Keratinocyte (primary cell): ENCODE measurements at regions not wholly inside any gene's neighbourhood (a gene's known extent, or its start where the extent isn't known, plus 50 kb on each side); places are given as distances from the start of the nearest gene placed in this dataset.

Experiments
- DNase-seq: peaks from one replicate; pipeline ENCODE4 v3.0.0-alpha.2; 2011; ENCODE audit warnings: low read depth, missing footprints, low spot score
- FAIRE-seq: peaks from 2 replicates; lab custom pipeline; 2011; peaks lifted over from hg19 to GRCh38; lab: Jason Lieb, UNC
- H2AFZ ChIP-seq: 2 replicates; pipeline ENCODE4 v1.6.0; 2012; ENCODE audit warnings: low read length, control low read depth, inconsistent platforms; ENCODE audit not compliant: control insufficient read depth
- H3K27ac ChIP-seq: 2 replicates; pipeline ENCODE4 v1.5.1; 2011; ENCODE audit warnings: low read length; ENCODE audit not compliant: control insufficient read depth, insufficient read depth
- H3K27me3 ChIP-seq: 3 replicates; pipeline ENCODE4 v1.6.0; 2011; ENCODE audit warnings: low read length; ENCODE audit not compliant: control insufficient read depth, insufficient read depth; ENCODE audit errors: extremely low read depth
- H3K36me3 ChIP-seq, 2 experiments: 2 replicates in 1 of 2; 3 replicates in 1 of 2; pipeline ENCODE4 v1.5.1; 2011; ENCODE audit warnings: low read length in 2 of 2, mild to moderate bottlenecking in 1 of 2; ENCODE audit not compliant: control insufficient read depth in 2 of 2, insufficient read depth in 2 of 2; ENCODE audit errors: extremely low read depth in 1 of 2
- H3K4me1 ChIP-seq: 3 replicates; pipeline ENCODE4 v1.5.1; 2011; ENCODE audit warnings: low read length; ENCODE audit not compliant: control insufficient read depth, insufficient read depth; ENCODE audit errors: extremely low read depth
- H3K4me2 ChIP-seq: 3 replicates; pipeline ENCODE4 v1.6.0; 2011; ENCODE audit warnings: low read depth, low read length; ENCODE audit not compliant: control insufficient read depth, insufficient read depth; ENCODE audit errors: extremely low read depth
- H3K4me3 ChIP-seq, 3 experiments: fragments of 200-600 bp in 1 of 3; sonication (generic) in 1 of 3; 2 replicates in 2 of 3; 3 replicates in 1 of 3; pipeline ENCODE4 v1.5.1; 2011 to 2016; ENCODE audit warnings: low read length in 3 of 3, mild to moderate bottlenecking in 3 of 3, control low read depth in 2 of 3, inconsistent platforms in 1 of 3, low read depth in 1 of 3, mixed read lengths in 1 of 3, mixed run types in 1 of 3, moderate library complexity in 1 of 3; ENCODE audit not compliant: control insufficient read depth in 2 of 3, insufficient read depth in 2 of 3; ENCODE audit errors: extremely low read depth in 1 of 3
- H3K79me2 ChIP-seq: 2 replicates; pipeline ENCODE4 v1.6.0; 2012; ENCODE audit warnings: low read length; ENCODE audit not compliant: control insufficient read depth, insufficient read depth
- H3K9ac ChIP-seq: 3 replicates; pipeline ENCODE4 v1.6.0; 2011; ENCODE audit warnings: low read length; ENCODE audit not compliant: control insufficient read depth, insufficient read depth; ENCODE audit errors: extremely low read depth
- H3K9me1 ChIP-seq: 3 replicates; pipeline ENCODE4 v1.6.0; 2011; ENCODE audit warnings: low read length; ENCODE audit not compliant: control insufficient read depth, insufficient read depth; ENCODE audit errors: extremely low read depth
- H3K9me3 ChIP-seq: 2 replicates; pipeline ENCODE4 v1.5.1; 2012; ENCODE audit warnings: low read depth, low read length; ENCODE audit not compliant: control insufficient read depth
- H4K20me1 ChIP-seq: 3 replicates; pipeline ENCODE4 v1.6.0; 2011; ENCODE audit warnings: low read length; ENCODE audit not compliant: control insufficient read depth, insufficient read depth; ENCODE audit errors: extremely low read depth
- EZH2 ChIP-seq: IDR thresholded peaks from one replicate; pipeline ENCODE4 v1.6.1; 2012; ENCODE audit warnings: inconsistent platforms, mild to moderate bottlenecking, low read length, moderate library complexity
- dilution Hi-C: fragments of 300-500 bp; cut with MboI; formaldehyde crosslinking; loops from one replicate; pipeline ENCODE4 v1.7.0; 2020; ENCODE audit warnings: low sequenced_read_pairs; ENCODE audit not compliant: extremely low pct_ligation_motif_present
- TF ChIP-seq, protein P1 (sequence below), 3 experiments: IDR thresholded peaks in 1 of 3; conservative IDR thresholded peaks in 1 of 3; optimal IDR thresholded peaks in 1 of 3; 2 replicates in 2 of 3; 3 replicates in 1 of 3; pipeline versions ENCODE3 to v1.5.1; 2011; ENCODE audit warnings: low read length in 3 of 3, mild to moderate bottlenecking in 3 of 3, moderate library complexity in 2 of 3, control low read depth in 1 of 3, inconsistent platforms in 1 of 3; ENCODE audit not compliant: insufficient read depth in 2 of 3; ENCODE audit errors: extremely low read depth in 1 of 3

DNA sequence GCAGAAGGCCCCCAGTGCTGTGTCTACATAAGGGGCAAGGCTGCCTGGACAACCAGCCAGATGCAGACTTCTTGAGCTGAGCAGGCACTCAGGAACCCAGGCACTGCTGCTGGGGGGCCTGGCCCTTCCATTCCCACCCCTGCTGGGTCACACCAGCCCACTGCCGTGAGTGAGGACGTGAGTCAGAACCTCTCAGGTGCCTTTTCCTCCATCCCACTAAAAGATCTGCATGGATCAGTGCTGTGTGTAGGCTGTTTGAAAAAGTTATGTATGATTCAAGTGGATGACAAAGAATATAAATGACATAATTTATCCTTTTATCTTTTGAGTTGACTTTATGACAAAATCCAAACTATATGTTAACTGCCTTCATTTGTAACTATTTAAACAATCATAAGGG, 499.3 kb downstream of the INHBA start:
- no peak overlapping the region for H2AFZ ChIP-seq
- no peaks in the 10 kb centered on the region for H3K36me3 ChIP-seq
- peaks cover 3% of the 10 kb centered on the region for H3K4me1 ChIP-seq
- DNase-seq (no peak), FAIRE-seq (no peak)
- H3K9ac ChIP-seq, result no peak overlapping the region
- H3K4me3 ChIP-seq, result no peak overlapping the region
- dilution Hi-C loops, result no loop called here
- no peaks in the 10 kb centered on the region for H3K9me1 ChIP-seq
- no peaks in the 10 kb centered on the region for H3K27me3 ChIP-seq
- H3K27ac ChIP-seq, result no peak overlapping the region
- no peaks in the 10 kb centered on the region for H4K20me1 ChIP-seq
- H3K4me2 ChIP-seq, result no peak overlapping the region
- H3K79me2 ChIP-seq, result no peaks in the 10 kb centered on the region
- TF ChIP-seq, protein P1, sequence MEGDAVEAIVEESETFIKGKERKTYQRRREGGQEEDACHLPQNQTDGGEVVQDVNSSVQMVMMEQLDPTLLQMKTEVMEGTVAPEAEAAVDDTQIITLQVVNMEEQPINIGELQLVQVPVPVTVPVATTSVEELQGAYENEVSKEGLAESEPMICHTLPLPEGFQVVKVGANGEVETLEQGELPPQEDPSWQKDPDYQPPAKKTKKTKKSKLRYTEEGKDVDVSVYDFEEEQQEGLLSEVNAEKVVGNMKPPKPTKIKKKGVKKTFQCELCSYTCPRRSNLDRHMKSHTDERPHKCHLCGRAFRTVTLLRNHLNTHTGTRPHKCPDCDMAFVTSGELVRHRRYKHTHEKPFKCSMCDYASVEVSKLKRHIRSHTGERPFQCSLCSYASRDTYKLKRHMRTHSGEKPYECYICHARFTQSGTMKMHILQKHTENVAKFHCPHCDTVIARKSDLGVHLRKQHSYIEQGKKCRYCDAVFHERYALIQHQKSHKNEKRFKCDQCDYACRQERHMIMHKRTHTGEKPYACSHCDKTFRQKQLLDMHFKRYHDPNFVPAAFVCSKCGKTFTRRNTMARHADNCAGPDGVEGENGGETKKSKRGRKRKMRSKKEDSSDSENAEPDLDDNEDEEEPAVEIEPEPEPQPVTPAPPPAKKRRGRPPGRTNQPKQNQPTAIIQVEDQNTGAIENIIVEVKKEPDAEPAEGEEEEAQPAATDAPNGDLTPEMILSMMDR (optimal IDR thresholded peaks at IDR 0.05 in 1 of 3, IDR thresholded peaks at IDR 0.05 in 1 of 3, conservative IDR thresholded peaks at IDR 0.05 in 1 of 3; ENCODE audit: extremely low read depth in 1 of 3, insufficient read depth in 2 of 3, low read length in 3 of 3), result no peak
- no peak for TF ChIP-seq EZH2
- H3K9me3 ChIP-seq, result no peaks in the 10 kb centered on the region

DNA sequence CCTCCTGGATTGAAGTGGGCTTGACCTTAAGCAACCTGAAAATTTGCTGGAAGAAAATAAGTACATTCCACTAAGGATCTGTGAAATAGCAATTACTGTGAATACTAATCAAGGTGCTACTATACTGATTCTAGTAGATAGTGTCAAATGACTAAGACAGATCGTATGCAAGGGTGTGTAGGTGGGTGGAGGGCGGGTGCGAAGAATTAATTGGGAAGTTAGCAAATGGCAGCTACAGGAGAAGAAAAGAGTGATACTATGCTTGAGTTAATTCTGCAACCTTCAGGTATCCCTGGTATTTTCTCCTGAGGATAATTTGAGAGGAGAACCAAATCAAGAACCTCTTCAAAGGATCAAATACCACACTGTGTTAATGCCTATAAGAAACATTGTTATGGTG, 501.9 kb downstream of the INHBA start:
- Histone ChIP-seq H3K9me1 (no peaks in the 10 kb centered on the region), H3K27me3 (no peaks in the 10 kb centered on the region), H3K9me3 (no peaks in the 10 kb centered on the region), H3K36me3 (no peaks in the 10 kb centered on the region), H3K4me3 (no peak overlapping the region), H3K9ac (no peak overlapping the region), H2AFZ (peak overlapping the region; percentile 23), H3K79me2 (no peaks in the 10 kb centered on the region), H4K20me1 (no peaks in the 10 kb centered on the region), H3K27ac (no peak overlapping the region), H3K4me2 (no peak overlapping the region), H3K4me1 (peaks cover 3% of the 10 kb centered on the region)
- no peak for TF ChIP-seq EZH2
- TF ChIP-seq, protein P1 (optimal IDR thresholded peaks at IDR 0.05 in 1 of 3, IDR thresholded peaks at IDR 0.05 in 1 of 3, conservative IDR thresholded peaks at IDR 0.05 in 1 of 3; ENCODE audit: extremely low read depth in 1 of 3, insufficient read depth in 2 of 3, low read length in 3 of 3), result no peak
- DNase-seq (no peak), FAIRE-seq (no peak)
- dilution Hi-C loops, result no loop called here
